ENCODE measurements at regions not wholly inside any gene's neighbourhood (a gene's known extent, or its start where the extent isn't known, plus 50 kb on each side); places are given as distances from the start of the nearest gene placed in this dataset.

DNA sequence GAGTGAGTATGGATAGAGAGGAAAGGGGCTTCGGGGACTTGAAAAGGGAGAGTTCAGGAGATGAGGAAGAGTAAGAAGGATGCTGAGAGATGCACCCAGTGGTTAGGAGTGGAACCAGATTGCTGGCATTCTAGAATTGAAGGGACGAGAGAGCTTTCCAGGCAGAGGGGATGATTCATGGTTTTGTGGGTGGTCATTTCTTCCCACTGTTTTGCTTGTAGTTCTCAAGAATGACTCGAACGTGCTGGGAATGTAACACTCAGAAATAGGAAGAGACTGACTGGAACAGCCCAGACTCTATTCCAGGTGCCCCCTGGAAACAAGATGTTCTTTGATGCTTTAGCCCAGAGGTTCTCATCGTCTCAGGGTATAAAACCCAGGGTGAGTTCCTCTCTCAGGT lies 294.2 kb downstream of the ICE1 start:
- ATAC-seq (ENCODE audit: low read depth): no peak
- Mint-ChIP-seq H3K4me1 (no peaks in the 10 kb centered on the region), H3K4me3 (no peak overlapping the region), H3K27ac (no peak overlapping the region), H3K9me3 (no peaks in the 10 kb centered on the region), H3K27me3 (no peaks in the 10 kb centered on the region), H3K36me3 (ENCODE audit: low read depth) (no peaks in the 10 kb centered on the region)
- ChIA-PET CTCF (no interaction called here), POLR2A (no interaction called here)
- TF ChIP-seq, protein P1, sequence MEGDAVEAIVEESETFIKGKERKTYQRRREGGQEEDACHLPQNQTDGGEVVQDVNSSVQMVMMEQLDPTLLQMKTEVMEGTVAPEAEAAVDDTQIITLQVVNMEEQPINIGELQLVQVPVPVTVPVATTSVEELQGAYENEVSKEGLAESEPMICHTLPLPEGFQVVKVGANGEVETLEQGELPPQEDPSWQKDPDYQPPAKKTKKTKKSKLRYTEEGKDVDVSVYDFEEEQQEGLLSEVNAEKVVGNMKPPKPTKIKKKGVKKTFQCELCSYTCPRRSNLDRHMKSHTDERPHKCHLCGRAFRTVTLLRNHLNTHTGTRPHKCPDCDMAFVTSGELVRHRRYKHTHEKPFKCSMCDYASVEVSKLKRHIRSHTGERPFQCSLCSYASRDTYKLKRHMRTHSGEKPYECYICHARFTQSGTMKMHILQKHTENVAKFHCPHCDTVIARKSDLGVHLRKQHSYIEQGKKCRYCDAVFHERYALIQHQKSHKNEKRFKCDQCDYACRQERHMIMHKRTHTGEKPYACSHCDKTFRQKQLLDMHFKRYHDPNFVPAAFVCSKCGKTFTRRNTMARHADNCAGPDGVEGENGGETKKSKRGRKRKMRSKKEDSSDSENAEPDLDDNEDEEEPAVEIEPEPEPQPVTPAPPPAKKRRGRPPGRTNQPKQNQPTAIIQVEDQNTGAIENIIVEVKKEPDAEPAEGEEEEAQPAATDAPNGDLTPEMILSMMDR (IDR thresholded peaks at IDR 0.05): no peak
- DNase-seq: no peak
- intact Hi-C loops (cut with micrococcal nuclease): no loop called here

DNA sequence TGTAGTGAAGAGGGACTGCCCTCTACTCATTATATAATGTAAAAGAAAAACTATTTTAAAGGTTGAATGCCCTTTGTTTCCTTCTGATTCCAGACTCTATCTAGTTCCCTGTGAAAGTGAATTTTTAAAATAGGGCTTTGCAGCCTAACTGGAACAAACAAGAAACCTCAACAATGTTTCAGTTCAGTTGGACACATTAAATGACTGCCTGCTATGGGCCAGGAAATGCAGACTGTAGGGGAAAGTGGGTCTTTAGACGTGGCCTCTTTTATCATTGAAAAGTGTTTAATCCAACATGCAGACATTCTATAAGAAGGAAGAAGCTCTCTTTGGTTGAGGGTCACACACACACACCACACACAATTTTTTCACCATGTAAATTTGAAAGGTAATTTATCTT lies 289.1 kb downstream of the ICE1 start:
- TF ChIP-seq, protein P1 (IDR thresholded peaks at IDR 0.05): no peak

DNA sequence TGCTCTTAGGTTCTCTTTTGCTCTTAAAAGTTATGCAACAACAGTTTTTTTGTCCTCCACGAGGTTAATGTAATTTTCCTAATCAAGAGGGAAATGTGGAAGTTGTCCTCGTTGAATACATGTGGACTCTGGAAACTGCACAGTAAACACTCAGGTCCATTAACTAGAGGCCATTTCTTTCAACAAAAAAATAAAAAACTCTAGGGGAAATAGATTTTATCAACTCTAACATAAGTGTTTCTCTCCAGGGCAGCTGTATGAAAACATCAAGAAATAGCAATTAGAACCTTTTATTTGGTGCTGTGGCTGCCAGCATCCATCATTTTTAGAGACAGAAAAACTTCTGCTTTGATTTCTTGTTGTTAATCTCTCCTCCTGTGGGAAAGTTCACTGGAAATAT lies 288.6 kb downstream of the ICE1 start:
- ChIA-PET POLR2A (no interaction called here), CTCF (no interaction called here)
- Mint-ChIP-seq H3K27ac (no peak overlapping the region), H3K9me3 (no peaks in the 10 kb centered on the region), H3K36me3 (ENCODE audit: low read depth) (no peaks in the 10 kb centered on the region), H3K4me1 (peaks cover 4% of the 10 kb centered on the region), H3K4me3 (no peak overlapping the region), H3K27me3 (no peaks in the 10 kb centered on the region)
- intact Hi-C loops (cut with micrococcal nuclease): no loop called here
- ATAC-seq (ENCODE audit: low read depth) (no peak), DNase-seq (no peak)
- TF ChIP-seq, protein P1 (IDR thresholded peaks at IDR 0.05): no peak

More for the DNA sequence above, 289.1 kb downstream of the ICE1 start:
- intact Hi-C loops (cut with micrococcal nuclease): no loop called here
- DNase-seq: no peak
- no peak for ATAC-seq (ENCODE audit: low read depth)
- Mint-ChIP-seq H3K4me1 (peaks cover 4% of the 10 kb centered on the region), H3K27ac (no peak overlapping the region), H3K36me3 (ENCODE audit: low read depth) (no peaks in the 10 kb centered on the region), H3K27me3 (no peaks in the 10 kb centered on the region), H3K9me3 (no peaks in the 10 kb centered on the region), H3K4me3 (no peak overlapping the region)
- ChIA-PET POLR2A (no interaction called here), CTCF (no interaction called here)

DNA sequence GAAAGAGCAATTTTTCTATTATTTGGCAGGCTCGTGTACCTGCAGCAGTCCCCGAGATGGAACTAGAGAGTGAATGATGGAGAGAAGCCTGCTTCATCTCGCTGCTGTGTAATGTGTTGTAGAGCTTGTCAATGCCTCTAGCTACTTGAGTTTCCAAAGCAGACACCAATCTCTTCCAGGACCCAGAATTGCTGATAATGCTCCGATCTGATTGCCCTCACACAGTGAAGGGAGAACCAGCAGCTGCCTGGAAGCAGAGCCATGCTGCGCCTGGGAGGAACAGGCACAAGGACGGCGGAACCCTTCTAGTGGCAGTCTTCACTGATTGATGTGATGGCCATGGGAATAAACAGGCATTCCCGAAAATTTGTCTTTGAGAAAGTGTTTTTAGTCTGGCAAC lies 288.0 kb downstream of the ICE1 start:
- DNase-seq: no peak
- TF ChIP-seq, protein P1 (IDR thresholded peaks at IDR 0.05): no peak
- ATAC-seq (ENCODE audit: low read depth): no peak
- Mint-ChIP-seq H3K27ac (no peak overlapping the region), H3K27me3 (no peaks in the 10 kb centered on the region), H3K9me3 (no peaks in the 10 kb centered on the region), H3K4me1 (peaks cover 4% of the 10 kb centered on the region), H3K36me3 (ENCODE audit: low read depth) (no peaks in the 10 kb centered on the region), H3K4me3 (no peak overlapping the region)
- intact Hi-C loops (cut with micrococcal nuclease): no loop called here
- ChIA-PET POLR2A (no interaction called here), CTCF (no interaction called here)

DNA sequence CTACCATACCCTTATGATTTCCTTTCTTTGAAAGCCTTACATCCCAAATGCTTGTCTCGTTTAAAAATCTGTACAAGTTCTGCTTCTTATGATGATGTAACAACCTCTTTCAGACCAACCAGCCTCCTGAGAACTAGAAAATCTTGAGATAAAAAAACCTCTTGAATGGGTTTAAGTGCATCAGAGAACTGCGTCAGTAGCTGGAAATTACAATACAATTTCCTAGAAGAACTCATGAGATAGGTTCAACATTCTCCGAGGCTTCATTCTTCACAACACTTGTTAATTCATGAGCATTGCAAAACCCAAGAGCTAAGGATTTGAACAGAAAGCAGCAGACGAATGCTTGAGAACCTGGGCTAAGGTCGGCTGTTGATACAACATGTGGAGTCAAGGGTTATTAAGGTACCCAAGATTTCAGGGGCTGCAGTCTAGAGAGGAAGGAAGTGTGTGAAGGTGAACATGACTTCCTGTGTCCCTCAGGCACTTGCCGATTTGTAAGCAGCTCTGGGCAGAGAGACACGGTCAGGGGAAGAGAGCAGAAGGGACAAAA lies 286.0 kb downstream of the ICE1 start:
- POLR2A ChIA-PET: no interaction called here
- Mint-ChIP-seq H3K27me3 (no peaks in the 10 kb centered on the region), H3K4me1 (peaks cover 4% of the 10 kb centered on the region), H3K9me3 (no peaks in the 10 kb centered on the region), H3K27ac (no peak overlapping the region), H3K36me3 (ENCODE audit: low read depth) (no peaks in the 10 kb centered on the region), H3K4me3 (no peak overlapping the region)
- intact Hi-C loops (cut with micrococcal nuclease): no loop called here
- no peak for ATAC-seq (ENCODE audit: low read depth)
- TF ChIP-seq, protein P1 (IDR thresholded peaks at IDR 0.05): no peak
- DNase-seq: no peak
- CTCF ChIA-PET: no interaction called here
